ENCODE measurements at regions not wholly inside any gene's neighbourhood (a gene's known extent, or its start where the extent isn't known, plus 50 kb on each side); places are given as distances from the start of the nearest gene placed in this dataset.

GRCh38 chr7:153641199-153641598 is 411.0 kb upstream of the DPP6 start:
- Histone ChIP-seq H3K4me1 (no peaks in the 10 kb centered on the region), H3K9me3 (peaks cover 3 to 37% (median 20%) of the 10 kb centered on the region in 4 donors), H3K27me3 (no peaks in the 10 kb centered on the region), H3K27ac (no peak overlapping the region), H3K36me3 (no peaks in the 10 kb centered on the region), H3K4me3 (no peak overlapping the region)
- peak in 1 of 2 donors; percentile 77 for DNase-seq
- no peak for TF ChIP-seq CTCF (IDR thresholded peaks at IDR 0.05)
- TF ChIP-seq POLR2AphosphoS5 (IDR thresholded peaks at IDR 0.05), result no peak
- no peak for TF ChIP-seq POLR2A (IDR thresholded peaks at IDR 0.05)
- no peak for TF ChIP-seq EP300 (IDR thresholded peaks at IDR 0.05)
- intact Hi-C loops (cut with DNase I; ENCODE audit: low total_unique reads), result no loop called here
- 47 to 67% (median 63%) methylated on average over 4 of the region's 4 CpGs for WGBS, 5 donors

- intact Hi-C loops (cut with DNase I; ENCODE audit: low total_unique reads), result no loop called here
- no peak for DNase-seq
- Histone ChIP-seq H3K36me3 (no peaks in the 10 kb centered on the region), H3K9me3 (peaks cover 3 to 37% (median 20%) of the 10 kb centered on the region in 4 donors), H3K4me3 (no peak overlapping the region), H3K27me3 (no peaks in the 10 kb centered on the region), H3K27ac (no peak overlapping the region), H3K4me1 (no peaks in the 10 kb centered on the region)
- TF ChIP-seq POLR2A (IDR thresholded peaks at IDR 0.05) (no peak), CTCF (IDR thresholded peaks at IDR 0.05) (no peak), POLR2AphosphoS5 (IDR thresholded peaks at IDR 0.05) (no peak), EP300 (IDR thresholded peaks at IDR 0.05) (no peak)
Measured at GRCh38 chr7:153642989-153643388, 409.2 kb upstream of the DPP6 start.

GRCh38 chr7:153657182-153657800 is 394.9 kb upstream of the DPP6 start:
- intact Hi-C loops (cut with DNase I; ENCODE audit: low total_unique reads), result no loop called here
- peak in 1 of 2 donors; percentile 6 for DNase-seq
- no peak overlapping the region for H3K4me3 ChIP-seq
- no peak overlapping the region for H3K27ac ChIP-seq
- no peaks in the 10 kb centered on the region for H3K4me1 ChIP-seq
- TF ChIP-seq EP300 (IDR thresholded peaks at IDR 0.05), result no peak
- no peak for TF ChIP-seq POLR2A (IDR thresholded peaks at IDR 0.05)
- no peak for TF ChIP-seq POLR2AphosphoS5 (IDR thresholded peaks at IDR 0.05)
- TF ChIP-seq CTCF (IDR thresholded peaks at IDR 0.05), result no peak
- H3K27me3 ChIP-seq, result no peaks in the 10 kb centered on the region
- peaks cover 0 to 12% (median 8%) of the 10 kb centered on the region in 4 donors for H3K9me3 ChIP-seq
- 37 to 54% (median 51%) methylated on average over 7 of the region's 7 CpGs for WGBS, 5 donors
- no peaks in the 10 kb centered on the region for H3K36me3 ChIP-seq

GRCh38 chr7:153675131-153675530 is 377.1 kb upstream of the DPP6 start:
- Histone ChIP-seq H3K4me1 (no peaks in the 10 kb centered on the region), H3K27me3 (no peaks in the 10 kb centered on the region), H3K27ac (no peak overlapping the region), H3K9me3 (no peaks in the 10 kb centered on the region), H3K36me3 (no peaks in the 10 kb centered on the region), H3K4me3 (no peak overlapping the region)
- peak in 1 of 2 donors; percentile 7 for DNase-seq
- no peak for TF ChIP-seq CTCF (IDR thresholded peaks at IDR 0.05)
- TF ChIP-seq EP300 (IDR thresholded peaks at IDR 0.05), result no peak
- no peak for TF ChIP-seq POLR2AphosphoS5 (IDR thresholded peaks at IDR 0.05)
- no peak for TF ChIP-seq POLR2A (IDR thresholded peaks at IDR 0.05)
- WGBS, 5 donors, result 65 to 70% (median 68%) methylated on average over 3 of the region's 3 CpGs
- intact Hi-C loops (cut with DNase I; ENCODE audit: low total_unique reads), result no loop called here
